ENCODE measurements at regions not wholly inside any gene's neighbourhood (a gene's known extent, or its start where the extent isn't known, plus 50 kb on each side); places are given as distances from the start of the nearest gene placed in this dataset.

DNA sequence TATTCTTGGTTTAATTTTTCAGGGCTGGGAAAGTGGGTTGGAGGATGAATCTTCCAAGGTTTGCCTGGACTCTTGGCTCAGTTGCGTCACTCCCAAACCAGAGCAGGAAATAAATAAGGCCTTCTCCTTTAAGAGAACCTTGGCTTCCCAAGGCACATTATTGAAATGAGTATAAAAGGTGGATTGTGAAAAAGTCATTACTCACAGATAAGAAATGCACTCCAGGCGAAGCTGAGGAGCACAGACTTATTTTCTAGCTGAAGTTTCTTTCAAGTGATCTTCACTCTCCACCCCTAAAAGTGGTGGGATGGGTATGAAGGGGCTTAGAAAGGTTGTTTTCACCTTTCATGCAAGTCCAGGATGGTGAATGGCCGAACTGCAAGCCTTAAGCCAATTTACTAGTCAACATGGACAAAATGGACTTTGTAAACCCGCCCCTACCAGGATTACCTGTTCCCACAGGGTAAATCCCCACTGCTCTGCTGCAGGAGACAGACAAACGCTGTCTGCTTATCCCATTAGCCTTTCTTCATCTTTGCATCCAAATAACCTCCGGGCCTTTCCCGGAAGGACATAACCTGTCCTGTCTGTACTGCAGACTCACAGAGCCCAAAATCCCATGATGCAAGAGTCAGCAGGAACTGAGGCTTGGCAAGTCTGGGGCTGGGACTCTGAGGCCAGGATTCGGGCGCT lies 207.6 kb downstream of the BCL11B start:
- in situ Hi-C loops (cut with HindIII; ENCODE audit: low sequenced_read_pairs), result no loop called here

DNA sequence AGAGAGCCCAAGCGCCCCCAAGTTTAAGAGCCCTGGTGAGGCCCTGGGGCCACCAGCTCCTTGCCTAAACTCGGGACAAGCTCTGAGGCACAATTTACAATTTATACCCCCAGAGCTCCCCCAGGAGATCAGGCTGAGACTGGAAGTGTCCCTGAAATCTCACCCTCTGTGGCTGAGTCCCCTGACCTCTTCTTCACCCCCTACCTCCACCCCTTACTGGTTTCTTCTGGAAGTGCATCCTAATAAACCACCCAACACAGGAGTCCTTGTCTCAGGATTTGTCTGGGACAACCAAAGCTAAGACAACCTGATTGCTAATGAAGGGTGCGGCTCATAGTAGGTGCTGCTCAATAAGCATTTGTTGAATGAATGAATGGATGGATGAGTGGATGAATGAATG lies 206.4 kb downstream of the BCL11B start:
- in situ Hi-C loops (cut with HindIII; ENCODE audit: low sequenced_read_pairs), result no loop called here

DNA sequence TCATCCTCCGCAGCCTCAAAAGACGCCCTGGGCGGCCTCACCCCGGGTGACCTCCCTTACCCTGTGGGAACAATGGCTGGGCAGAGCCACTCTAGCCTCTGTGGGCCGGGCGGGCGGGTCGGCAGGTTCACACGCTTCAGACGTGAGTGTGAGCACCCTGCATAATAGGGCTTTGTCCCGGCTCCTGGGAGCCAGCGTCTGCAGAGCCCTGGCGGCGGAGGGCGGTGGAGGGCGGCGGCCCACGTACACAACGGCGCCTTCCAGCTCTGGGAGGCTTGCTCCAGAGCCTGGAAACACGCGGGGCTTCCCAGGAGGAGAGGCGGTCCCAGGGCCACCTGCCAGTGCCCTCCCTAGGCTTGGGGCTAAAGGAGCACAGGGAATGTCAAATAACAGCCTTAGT lies 205.6 kb downstream of the BCL11B start:
- in situ Hi-C loops (cut with HindIII; ENCODE audit: low sequenced_read_pairs), result no loop called here

GRCh38 chr14:99067141-99067920 lies 204.7 kb downstream of the BCL11B start:
- in situ Hi-C loops (cut with HindIII; ENCODE audit: low sequenced_read_pairs), result no loop called here

GRCh38 chr14:99067927-99068326 lies 204.1 kb downstream of the BCL11B start:
- in situ Hi-C loops (cut with HindIII; ENCODE audit: low sequenced_read_pairs), result no loop called here

GRCh38 chr14:99069946-99070345 lies 202.1 kb downstream of the BCL11B start:
- in situ Hi-C loops (cut with HindIII; ENCODE audit: low sequenced_read_pairs), result no loop called here

GRCh38 chr14:99072433-99072832 lies 199.6 kb downstream of the BCL11B start:
- in situ Hi-C loops (cut with HindIII; ENCODE audit: low sequenced_read_pairs), result no loop called here

GRCh38 chr14:99072956-99073355 lies 199.0 kb downstream of the BCL11B start:
- in situ Hi-C loops (cut with HindIII; ENCODE audit: low sequenced_read_pairs), result no loop called here

GRCh38 chr14:99073431-99073830 lies 198.6 kb downstream of the BCL11B start:
- in situ Hi-C loops (cut with HindIII; ENCODE audit: low sequenced_read_pairs), result no loop called here

- in situ Hi-C loops (cut with HindIII; ENCODE audit: low sequenced_read_pairs), result no loop called here
These were observed 196.9 kb downstream of the BCL11B start for GRCh38 chr14:99075061-99075460.

DNA sequence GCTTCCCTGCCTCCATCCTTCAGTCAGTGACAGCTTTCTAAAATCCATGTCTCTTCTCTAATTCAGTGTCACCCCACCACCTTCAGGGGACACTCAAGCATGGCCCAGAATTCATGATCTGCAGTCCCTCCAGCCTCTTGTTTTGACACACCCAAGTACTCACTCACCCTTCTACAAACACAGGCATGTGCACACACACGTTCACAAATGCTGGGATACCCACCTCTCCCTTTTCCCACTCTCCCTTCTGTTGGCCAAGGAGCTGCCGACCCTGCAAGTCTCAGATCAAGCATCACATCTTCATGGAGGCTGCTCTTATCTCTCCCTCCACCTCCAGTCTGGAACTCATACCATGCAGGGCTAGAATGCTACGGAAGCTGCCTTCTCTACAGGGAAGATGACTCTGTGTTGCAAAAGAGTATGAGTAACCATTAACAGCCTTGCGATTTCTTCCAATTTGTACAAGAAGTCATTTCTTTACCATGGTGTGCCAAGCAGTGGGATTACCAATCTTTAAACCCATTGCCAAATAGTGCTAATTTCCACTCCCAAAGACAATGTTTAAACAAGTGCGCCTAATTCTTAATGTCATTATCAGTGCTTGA lies 196.1 kb downstream of the BCL11B start:
- in situ Hi-C loops (cut with HindIII; ENCODE audit: low sequenced_read_pairs), result no loop called here

DNA sequence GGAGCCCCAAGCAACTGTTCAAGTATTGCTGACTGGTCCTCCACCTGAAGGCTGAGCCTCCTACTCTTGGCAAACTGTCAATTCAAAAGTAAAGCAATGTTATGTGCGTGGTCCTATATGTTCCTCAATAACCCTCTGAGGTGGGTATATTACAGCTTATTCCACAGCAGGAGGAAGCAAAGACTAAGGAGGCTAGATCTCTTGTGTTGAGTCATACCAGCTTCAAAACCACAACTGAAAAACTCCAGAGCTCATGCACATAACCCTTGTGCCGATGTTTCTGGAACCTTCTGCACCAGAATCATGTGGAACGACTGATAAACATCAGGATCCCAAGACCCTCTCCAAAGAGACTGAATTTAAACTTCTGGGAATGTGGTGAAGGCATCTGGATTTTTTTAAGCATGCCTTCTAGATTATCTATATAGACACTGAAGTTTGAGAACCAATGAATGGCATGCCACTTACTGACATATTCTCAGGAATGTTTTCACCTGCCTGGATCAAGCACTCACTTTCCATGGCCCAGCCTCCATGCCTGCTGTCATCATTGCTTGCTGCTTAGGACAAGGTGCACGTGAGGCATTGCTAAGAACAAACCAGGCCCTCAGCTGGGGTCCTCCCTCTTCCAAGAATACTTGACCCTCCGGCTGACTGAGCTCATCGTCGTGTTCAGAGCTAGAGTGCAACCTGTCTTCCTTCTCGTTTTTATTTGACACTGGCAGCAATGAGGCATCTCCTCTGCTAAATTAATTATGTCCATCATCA lies 194.7 kb downstream of the BCL11B start:
- in situ Hi-C loops (cut with HindIII; ENCODE audit: low sequenced_read_pairs), result no loop called here

DNA sequence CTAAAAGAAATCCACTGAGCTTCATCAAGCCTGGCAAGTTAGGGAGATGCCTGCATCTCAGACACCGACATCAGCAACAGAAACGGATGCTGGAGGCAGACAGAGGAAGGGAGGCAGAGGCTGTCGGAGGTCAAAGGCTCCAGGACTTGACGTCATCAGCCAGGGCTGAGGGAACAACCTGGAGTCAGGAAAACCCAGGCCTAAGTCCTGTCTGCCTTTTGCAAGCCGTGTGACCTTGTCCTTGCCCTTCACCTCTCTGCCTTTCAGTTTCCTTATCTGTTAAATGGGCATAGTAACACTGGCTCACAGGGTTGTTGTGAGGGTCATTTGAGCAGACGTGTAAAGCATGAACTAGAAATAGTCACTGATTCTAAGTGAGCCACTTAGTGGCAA lies 194.2 kb downstream of the BCL11B start:
- in situ Hi-C loops (cut with HindIII; ENCODE audit: low sequenced_read_pairs), result no loop called here

- in situ Hi-C loops (cut with HindIII; ENCODE audit: low sequenced_read_pairs), result no loop called here
These were observed 193.6 kb downstream of the BCL11B start for GRCh38 chr14:99078426-99078825.

GRCh38 chr14:99079061-99079727 lies 192.8 kb downstream of the BCL11B start:
- in situ Hi-C loops (cut with HindIII; ENCODE audit: low sequenced_read_pairs), result no loop called here

- in situ Hi-C loops (cut with HindIII; ENCODE audit: low sequenced_read_pairs), result no loop called here
These were observed 191.7 kb downstream of the BCL11B start for GRCh38 chr14:99080306-99080705.

DNA sequence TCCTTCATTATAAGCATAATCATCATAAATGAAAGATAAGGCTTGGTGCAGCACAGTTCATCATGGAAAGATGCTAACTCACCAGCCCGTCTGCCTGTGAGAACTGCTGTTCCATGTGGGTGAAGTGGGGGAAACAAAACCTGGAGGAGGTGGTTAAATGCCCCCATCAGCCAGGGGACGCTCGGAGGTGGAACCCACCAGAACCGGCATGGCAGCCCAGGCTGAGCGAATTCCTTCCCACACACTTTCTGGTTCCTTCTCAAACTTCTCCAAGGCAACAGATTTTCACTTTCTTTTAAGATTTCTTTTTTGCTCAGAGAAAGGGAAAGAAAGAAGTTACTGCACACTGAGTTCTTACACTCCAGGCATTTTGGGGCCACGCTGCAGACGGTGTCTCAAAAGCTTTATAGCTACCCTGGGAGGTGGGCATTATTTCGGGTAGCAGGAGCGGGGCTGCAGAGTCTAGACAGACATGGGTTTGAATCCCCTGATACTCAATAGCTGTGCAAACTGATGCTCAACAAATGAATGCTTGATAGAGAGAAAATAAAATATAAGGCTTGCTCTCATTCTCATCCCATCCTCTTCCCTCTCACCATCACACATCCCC lies 190.7 kb downstream of the BCL11B start:
- in situ Hi-C loops (cut with HindIII; ENCODE audit: low sequenced_read_pairs), result no loop called here

DNA sequence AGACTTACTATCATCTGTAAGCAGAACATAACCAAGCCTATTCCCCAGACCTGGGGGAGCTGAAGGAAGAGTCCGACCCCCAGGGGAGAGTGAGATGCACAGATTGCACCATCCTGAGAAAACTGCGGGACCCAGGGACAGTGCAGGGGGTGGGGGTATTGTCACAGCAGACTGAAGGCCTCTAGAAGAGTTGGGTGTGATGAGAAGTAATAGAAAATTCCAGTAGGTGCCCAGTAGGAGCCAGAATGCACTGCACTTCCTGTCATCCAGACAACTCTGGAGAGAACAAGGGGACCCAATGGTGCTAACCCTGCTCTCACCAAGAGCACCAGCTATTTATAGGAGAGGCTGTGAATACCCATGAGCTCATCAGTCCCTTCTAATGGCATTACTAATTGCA lies 190.1 kb downstream of the BCL11B start:
- in situ Hi-C loops (cut with HindIII; ENCODE audit: low sequenced_read_pairs), result no loop called here

- in situ Hi-C loops (cut with HindIII; ENCODE audit: low sequenced_read_pairs), result no loop called here
These were observed 178.2 kb downstream of the BCL11B start for GRCh38 chr14:99093532-99094517.
